ENCODE measurements at regions not wholly inside any gene's neighbourhood (a gene's known extent, or its start where the extent isn't known, plus 50 kb on each side); places are given as distances from the start of the nearest gene placed in this dataset.

- no peak for DNase-seq (ENCODE audit: low spot score in 2 of 2)
- H3K27me3 ChIP-seq: peaks cover 4% of the 10 kb centered on the region
- peaks cover 8% of the 10 kb centered on the region for H3K4me1 ChIP-seq
Measured at GRCh38 chr3:187610981-187611511, 59.1 kb downstream of the SST start.

DNA sequence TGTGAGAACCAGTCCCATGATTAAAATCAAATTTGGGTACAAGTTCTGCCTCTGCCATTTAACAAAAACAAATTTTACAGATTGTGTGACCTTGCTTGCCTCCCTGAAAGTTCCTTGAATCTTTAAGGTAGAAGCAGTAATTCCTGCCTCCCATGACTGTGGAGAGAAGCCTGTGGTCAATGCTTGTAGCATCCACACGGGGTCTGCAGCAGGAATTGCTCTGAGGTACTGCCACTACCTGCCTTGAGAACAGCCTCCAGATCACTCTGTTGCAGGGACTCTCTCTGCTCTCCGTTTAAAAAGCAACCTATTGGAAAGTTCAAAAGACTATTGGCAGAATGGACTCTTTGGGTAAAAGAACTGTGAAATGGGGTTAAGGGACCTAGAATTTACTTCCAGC, 75.9 kb downstream of the SST start:
- H3K4me3 ChIP-seq: no peak overlapping the region
- H3K36me3 ChIP-seq: no peaks in the 10 kb centered on the region
- TF ChIP-seq, protein P1, sequence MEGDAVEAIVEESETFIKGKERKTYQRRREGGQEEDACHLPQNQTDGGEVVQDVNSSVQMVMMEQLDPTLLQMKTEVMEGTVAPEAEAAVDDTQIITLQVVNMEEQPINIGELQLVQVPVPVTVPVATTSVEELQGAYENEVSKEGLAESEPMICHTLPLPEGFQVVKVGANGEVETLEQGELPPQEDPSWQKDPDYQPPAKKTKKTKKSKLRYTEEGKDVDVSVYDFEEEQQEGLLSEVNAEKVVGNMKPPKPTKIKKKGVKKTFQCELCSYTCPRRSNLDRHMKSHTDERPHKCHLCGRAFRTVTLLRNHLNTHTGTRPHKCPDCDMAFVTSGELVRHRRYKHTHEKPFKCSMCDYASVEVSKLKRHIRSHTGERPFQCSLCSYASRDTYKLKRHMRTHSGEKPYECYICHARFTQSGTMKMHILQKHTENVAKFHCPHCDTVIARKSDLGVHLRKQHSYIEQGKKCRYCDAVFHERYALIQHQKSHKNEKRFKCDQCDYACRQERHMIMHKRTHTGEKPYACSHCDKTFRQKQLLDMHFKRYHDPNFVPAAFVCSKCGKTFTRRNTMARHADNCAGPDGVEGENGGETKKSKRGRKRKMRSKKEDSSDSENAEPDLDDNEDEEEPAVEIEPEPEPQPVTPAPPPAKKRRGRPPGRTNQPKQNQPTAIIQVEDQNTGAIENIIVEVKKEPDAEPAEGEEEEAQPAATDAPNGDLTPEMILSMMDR (IDR thresholded peaks at IDR 0.05): no peak
- no peak for DNase-seq (ENCODE audit: low spot score in 2 of 2)
- 20% methylated on average over 2 of the region's 2 CpGs for WGBS
- no peaks in the 10 kb centered on the region for H3K9me3 ChIP-seq
- peaks cover 17% of the 10 kb centered on the region for H3K27me3 ChIP-seq
- no peak overlapping the region for H3K27ac ChIP-seq
- no peaks in the 10 kb centered on the region for H3K4me1 ChIP-seq

More at GRCh38 chr3:187610981-187611511, 59.1 kb downstream of the SST start:
- WGBS: 33% methylated on average over 1 of the region's 1 CpG
- Histone ChIP-seq H3K9me3 (no peaks in the 10 kb centered on the region), H3K27ac (peak overlapping the region; percentile 32), H3K36me3 (no peaks in the 10 kb centered on the region), H3K4me3 (no peak overlapping the region)
- no peak for TF ChIP-seq EP300 (IDR thresholded peaks at IDR 0.05)
- TF ChIP-seq POLR2AphosphoS5 (IDR thresholded peaks at IDR 0.05): no peak
- TF ChIP-seq, protein P1 (IDR thresholded peaks at IDR 0.05): no peak
- TF ChIP-seq POLR2A (IDR thresholded peaks at IDR 0.05): no peak

GRCh38 chr3:187593451-187593850, 76.7 kb downstream of the SST start:
- TF ChIP-seq POLR2A (IDR thresholded peaks at IDR 0.05) (no peak), EP300 (IDR thresholded peaks at IDR 0.05) (no peak), POLR2AphosphoS5 (IDR thresholded peaks at IDR 0.05) (no peak)
- TF ChIP-seq, protein P1 (IDR thresholded peaks at IDR 0.05): no peak
- Histone ChIP-seq H3K4me1 (no peaks in the 10 kb centered on the region), H3K27me3 (peaks cover 17% of the 10 kb centered on the region), H3K4me3 (no peak overlapping the region), H3K27ac (no peak overlapping the region), H3K9me3 (no peaks in the 10 kb centered on the region), H3K36me3 (no peaks in the 10 kb centered on the region)
- 80% methylated on average over 5 of the region's 5 CpGs for WGBS
- DNase-seq (ENCODE audit: low spot score in 2 of 2): no peak

DNA sequence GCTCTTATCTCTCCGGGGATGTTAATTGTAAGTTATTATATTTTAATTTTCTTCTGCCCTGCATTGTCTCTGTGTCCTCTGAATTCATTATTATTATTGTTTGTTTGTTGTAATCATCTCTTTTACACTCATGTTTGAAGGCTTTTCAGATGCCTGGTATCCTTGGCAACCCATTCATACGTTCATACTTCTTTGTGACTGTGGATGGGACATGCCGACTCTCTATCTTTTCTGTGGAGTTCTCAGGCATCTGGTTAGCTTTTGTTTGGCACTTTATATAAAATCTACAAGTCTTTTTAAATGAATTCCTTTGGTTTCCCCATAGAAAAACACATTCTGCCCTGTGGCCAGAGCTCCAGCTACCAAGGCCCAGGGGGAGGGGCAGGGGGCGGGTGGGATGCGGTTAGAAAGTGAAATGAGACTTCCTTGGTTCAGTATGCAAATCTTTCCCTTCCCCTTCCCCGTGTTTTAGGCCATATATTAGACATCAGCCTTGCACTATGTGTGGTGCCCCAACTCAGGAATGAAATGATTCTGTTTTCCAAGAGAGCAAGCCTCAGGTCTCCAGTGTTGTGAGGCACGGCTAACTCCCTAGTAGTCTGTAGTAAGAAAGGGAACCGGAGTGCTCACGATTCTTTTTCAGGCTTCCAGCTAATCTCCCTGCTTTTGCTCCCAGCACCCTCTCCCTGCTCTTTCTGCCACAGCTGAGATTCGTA, 79.2 kb downstream of the SST start:
- no peak overlapping the region for H3K27ac ChIP-seq
- WGBS: 53% methylated on average over 10 of the region's 10 CpGs

DNA sequence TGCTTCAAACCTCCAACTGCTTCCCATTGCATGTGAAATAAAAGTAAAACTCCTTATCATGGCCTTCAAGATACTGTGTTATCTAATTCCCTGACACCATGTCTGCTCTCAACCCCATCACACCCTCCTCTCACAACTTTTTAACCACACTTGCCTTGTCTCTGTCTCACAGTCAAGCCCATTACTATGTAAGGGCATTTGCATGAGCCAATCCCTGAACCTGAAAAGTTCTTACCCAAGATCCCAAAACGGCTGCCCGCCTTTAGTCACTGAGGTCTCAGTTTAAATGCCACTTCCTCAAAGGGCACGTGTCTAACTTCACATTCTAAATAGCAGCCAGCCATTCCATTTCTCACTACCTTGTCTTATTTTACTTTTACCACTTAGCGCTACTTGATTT, 83.1 kb downstream of the SST start:
- no peak for DNase-seq (ENCODE audit: low spot score in 2 of 2)
- WGBS: 85% methylated on average over 4 of the region's 4 CpGs
- no peaks in the 10 kb centered on the region for H3K4me1 ChIP-seq
- H3K27me3 ChIP-seq: no peaks in the 10 kb centered on the region
- H3K36me3 ChIP-seq: no peaks in the 10 kb centered on the region
- no peak overlapping the region for H3K27ac ChIP-seq
- TF ChIP-seq POLR2AphosphoS5 (IDR thresholded peaks at IDR 0.05): no peak
- no peak overlapping the region for H3K4me3 ChIP-seq
- H3K9me3 ChIP-seq: no peaks in the 10 kb centered on the region

More for the DNA sequence above, 79.2 kb downstream of the SST start:
- Histone ChIP-seq H3K4me1 (no peaks in the 10 kb centered on the region), H3K27me3 (peaks cover 11% of the 10 kb centered on the region), H3K36me3 (no peaks in the 10 kb centered on the region), H3K4me3 (no peak overlapping the region), H3K9me3 (no peaks in the 10 kb centered on the region)
- TF ChIP-seq, protein P1 (IDR thresholded peaks at IDR 0.05): no peak
- TF ChIP-seq POLR2A (IDR thresholded peaks at IDR 0.05): no peak
- no peak for TF ChIP-seq POLR2AphosphoS5 (IDR thresholded peaks at IDR 0.05)
- TF ChIP-seq EP300 (IDR thresholded peaks at IDR 0.05): no peak
- DNase-seq (ENCODE audit: low spot score in 2 of 2): no peak

Data from suprapubic skin (tissue), 4 donors.